HepG2 (cell line): ENCODE measurements at regions not wholly inside any gene's neighbourhood (a gene's known extent, or its start where the extent isn't known, plus 50 kb on each side); places are given as distances from the start of the nearest gene placed in this dataset.

Source experiments
- AKNA ChIP-seq: sonication (generic); formaldehyde crosslinking; IDR thresholded peaks from 2 replicates; pipeline ENCODE4 v1.4.0; 2020; ENCODE audit warnings: missing genetic modification reagents, borderline replicate concordance
- BORCS8-MEF2B ChIP-seq: sonication (generic); formaldehyde crosslinking; IDR thresholded peaks from 2 replicates; pipeline ENCODE4 v1.8.0; 2022; ENCODE audit warnings: mild to moderate bottlenecking, missing genetic modification reagents
- CTCF ChIP-seq: sonication (generic); formaldehyde crosslinking; IDR thresholded peaks from 2 replicates; pipeline ENCODE4 v1.5.0; 2020; ENCODE audit warnings: mild to moderate bottlenecking, missing genetic modification reagents, moderate library complexity
- ETV5 ChIP-seq: IDR thresholded peaks from 2 replicates; pipeline ENCODE4 v1.6.1; 2018; ENCODE audit warnings: missing biosample characterization, missing genetic modification reagents, inconsistent platforms, borderline replicate concordance
- HNRNPL ChIP-seq: fragments of 200-400 bp; formaldehyde crosslinking; IDR thresholded peaks from 2 replicates; pipeline ENCODE4 v1.6.1; 2017; ENCODE audit warnings: mild to moderate bottlenecking, low read depth, low read length
- IKZF1 ChIP-seq: fragments of 450-650 bp; IDR thresholded peaks from 2 replicates; pipeline ENCODE4 v1.7.1; 2016
- KLF6 ChIP-seq: IDR thresholded peaks from 2 replicates; pipeline ENCODE4 v1.8.0; 2016; ENCODE audit warnings: missing biosample characterization, missing genetic modification reagents
- NFIC ChIP-seq: IDR thresholded peaks from 2 replicates; pipeline ENCODE4 v1.6.1; 2012; ENCODE audit warnings: mild to moderate bottlenecking, low read length, inconsistent platforms
- NPAS2 ChIP-seq: sonication (generic); formaldehyde crosslinking; IDR thresholded peaks from 2 replicates; pipeline ENCODE4 v1.8.0; 2022; ENCODE audit warnings: mild to moderate bottlenecking, missing genetic modification reagents, borderline replicate concordance
- REPIN1 ChIP-seq: sonication (generic); formaldehyde crosslinking; IDR thresholded peaks from 2 replicates; pipeline ENCODE4 v1.8.0; 2022; ENCODE audit warnings: missing genetic modification reagents, low read depth, mild to moderate bottlenecking, borderline replicate concordance
- SALL1 ChIP-seq: sonication (generic); formaldehyde crosslinking; IDR thresholded peaks from 2 replicates; pipeline ENCODE4 v1.8.0; 2022; ENCODE audit warnings: mild to moderate bottlenecking, missing genetic modification reagents
- SP1 ChIP-seq, 2 experiments: fragments of 450-650 bp in 1 of 2; sonication (generic) in 1 of 2; formaldehyde crosslinking in 1 of 2; IDR thresholded peaks; 2 replicates each; pipeline versions ENCODE4 v1.4.0 to v1.6.1; 2016 to 2020; ENCODE audit warnings: missing genetic modification reagents in 1 of 2
- STAG1 ChIP-seq: sonication (generic); formaldehyde crosslinking; IDR thresholded peaks from 2 replicates; pipeline ENCODE4 v1.4.0; 2020; ENCODE audit warnings: missing genetic modification reagents
- SYNCRIP ChIP-seq: fragments of 200-400 bp; formaldehyde crosslinking; IDR thresholded peaks from 2 replicates; pipeline ENCODE4 v1.6.1; 2018; ENCODE audit warnings: mild to moderate bottlenecking, low read depth, low read length; ENCODE audit not compliant: insufficient read depth
- THAP8 ChIP-seq: sonication (generic); formaldehyde crosslinking; IDR thresholded peaks from 2 replicates; pipeline ENCODE4 v1.5.1; 2020; ENCODE audit warnings: missing genetic modification reagents, mild to moderate bottlenecking, borderline replicate concordance
- ZNF768 ChIP-seq: sonication (generic); formaldehyde crosslinking; IDR thresholded peaks from 2 replicates; pipeline ENCODE4 v1.4.0; 2020; ENCODE audit warnings: missing genetic modification reagents
- ZNF782 ChIP-seq: sonication (generic); formaldehyde crosslinking; IDR thresholded peaks from 2 replicates; pipeline ENCODE4 v1.4.0; 2020; ENCODE audit warnings: missing genetic modification reagents, mild to moderate bottlenecking, borderline replicate concordance
- TF ChIP-seq, protein P1 (sequence below): IDR thresholded peaks from 2 replicates; pipeline ENCODE4 v1.6.1; 2016; ENCODE audit warnings: low read depth, control low read depth

DNA sequence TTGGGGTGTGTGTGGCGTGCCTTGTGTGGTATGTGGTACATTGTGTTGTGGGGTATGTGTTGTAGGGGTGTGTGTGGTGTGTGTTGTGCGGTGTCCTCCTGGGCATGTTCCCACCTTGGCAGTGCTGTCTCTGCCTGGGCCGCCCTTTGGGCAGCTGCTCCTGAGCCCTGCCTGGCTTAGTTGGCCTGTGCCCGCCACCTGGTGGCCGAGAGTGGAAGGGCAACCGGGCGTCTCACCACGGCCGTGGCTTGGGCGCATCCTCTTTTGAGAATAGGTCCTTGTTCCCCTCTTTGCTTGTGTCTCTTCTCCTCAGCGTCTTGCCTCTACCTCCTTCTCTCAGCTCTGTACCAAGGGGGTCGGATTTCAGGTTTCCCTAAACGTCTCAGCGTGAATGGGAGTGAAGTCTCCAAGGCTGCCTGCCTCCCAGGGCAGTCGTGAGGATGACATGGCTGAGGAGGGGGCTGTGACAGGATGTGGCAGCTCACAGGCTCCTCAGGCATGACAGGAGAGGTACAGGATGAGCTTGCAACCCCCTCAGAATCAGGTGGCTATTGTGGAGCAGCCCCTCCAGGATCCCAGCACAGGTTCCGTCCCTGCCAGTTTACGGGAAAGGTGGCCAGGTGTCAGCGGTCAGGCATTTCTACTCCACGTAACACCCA, 98.4 kb upstream of the PODXL start (continued):
- 0 out of 2 replicates have a peak, but pooled peaks have one; percentile 12 for TF ChIP-seq ETV5
- TF ChIP-seq NPAS2 (CRISPR knock-in tag), result no peak
- TF ChIP-seq ZNF768, result peak; percentile 26; the same call in 1 of the 2 replicates
- TF ChIP-seq IKZF1, result no peak
- TF ChIP-seq REPIN1 (CRISPR knock-in tag), result 0 out of 2 replicates have a peak, but pooled peaks have one; percentile 15
- peak; percentile 50; the same call in 1 of the 2 replicates for TF ChIP-seq BORCS8-MEF2B
- TF ChIP-seq, protein P1, sequence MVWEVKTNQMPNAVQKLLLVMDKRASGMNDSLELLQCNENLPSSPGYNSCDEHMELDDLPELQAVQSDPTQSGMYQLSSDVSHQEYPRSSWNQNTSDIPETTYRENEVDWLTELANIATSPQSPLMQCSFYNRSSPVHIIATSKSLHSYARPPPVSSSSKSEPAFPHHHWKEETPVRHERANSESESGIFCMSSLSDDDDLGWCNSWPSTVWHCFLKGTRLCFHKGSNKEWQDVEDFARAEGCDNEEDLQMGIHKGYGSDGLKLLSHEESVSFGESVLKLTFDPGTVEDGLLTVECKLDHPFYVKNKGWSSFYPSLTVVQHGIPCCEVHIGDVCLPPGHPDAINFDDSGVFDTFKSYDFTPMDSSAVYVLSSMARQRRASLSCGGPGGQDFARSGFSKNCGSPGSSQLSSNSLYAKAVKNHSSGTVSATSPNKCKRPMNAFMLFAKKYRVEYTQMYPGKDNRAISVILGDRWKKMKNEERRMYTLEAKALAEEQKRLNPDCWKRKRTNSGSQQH, result no peak
- TF ChIP-seq KLF6, result no peak
- no peak for TF ChIP-seq ZNF782
- peak; percentile 95 for TF ChIP-seq CTCF
- TF ChIP-seq SP1 (IDR thresholded peaks at IDR 0.05), result no peak
- no peak for TF ChIP-seq SP1 (CRISPR knock-in tag; IDR thresholded peaks at IDR 0.05)
- TF ChIP-seq SYNCRIP, result no peak
- TF ChIP-seq NFIC, result no peak
- peak; percentile 44; the same call in 1 of the 2 replicates for TF ChIP-seq SALL1 (CRISPR knock-in tag)
- TF ChIP-seq STAG1 (CRISPR knock-in tag), result peak; percentile 90
- TF ChIP-seq THAP8 (CRISPR knock-in tag), result no peak
- peak; percentile 74; the same call in 1 of the 2 replicates for TF ChIP-seq HNRNPL
- TF ChIP-seq AKNA (CRISPR knock-in tag), result no peak
